ENCODE measurements at regions not wholly inside any gene's neighbourhood (a gene's known extent, or its start where the extent isn't known, plus 50 kb on each side); places are given as distances from the start of the nearest gene placed in this dataset.
"Not testable (repeated sequence)": the region's sequence is repeated elsewhere in the genome, so short reads cannot be mapped to it uniquely, and the experiment has no call there.

DNA sequence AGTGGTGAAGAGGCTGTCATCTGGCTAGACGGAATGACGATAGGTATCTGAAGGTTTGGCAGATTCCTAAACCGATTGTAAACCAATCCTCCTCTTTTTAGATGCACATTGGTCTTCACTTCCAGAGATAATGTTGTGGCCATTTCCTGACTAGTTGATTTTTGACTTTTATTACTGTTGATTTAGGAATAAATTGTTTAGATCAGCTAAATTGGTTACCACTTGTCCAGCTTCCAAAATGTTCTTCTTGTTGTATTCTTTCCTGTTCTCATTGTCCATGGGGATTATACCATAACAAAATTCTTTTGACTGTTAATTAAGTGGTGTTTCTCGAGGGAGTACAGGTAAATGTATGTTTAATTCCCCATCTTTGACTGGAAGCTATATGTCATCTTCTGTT, 119.7 kb downstream of the MACROH2A1 start:
- no peak for DNase-seq (ENCODE audit: extremely low read depth, low read depth)

DNA sequence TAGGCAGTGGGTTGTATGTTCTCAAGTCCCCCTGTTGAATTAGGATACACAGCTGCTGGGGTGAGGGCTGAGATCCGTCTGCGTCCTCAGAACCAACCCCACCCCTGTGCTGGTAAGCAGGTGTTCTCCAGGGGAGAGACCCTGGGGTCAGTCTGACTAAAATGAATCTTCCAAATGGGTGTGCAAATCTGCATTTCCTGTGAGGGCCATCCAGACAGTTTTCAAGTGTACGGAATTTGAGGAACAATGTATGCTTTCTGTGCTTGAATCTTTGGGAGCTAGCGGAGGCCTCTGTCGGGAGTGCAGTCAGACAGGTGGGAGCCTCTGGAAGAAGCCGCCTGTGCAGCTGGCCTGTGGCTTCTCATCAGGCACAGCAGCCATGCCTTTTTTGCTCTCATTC, 122.9 kb downstream of the MACROH2A1 start:
- no peak for DNase-seq (ENCODE audit: extremely low read depth, low read depth)

- DNase-seq (ENCODE audit: extremely low read depth, low read depth) = no peak
These were observed 125.8 kb downstream of the MACROH2A1 start for GRCh38 chr5:135273212-135273611.

DNA sequence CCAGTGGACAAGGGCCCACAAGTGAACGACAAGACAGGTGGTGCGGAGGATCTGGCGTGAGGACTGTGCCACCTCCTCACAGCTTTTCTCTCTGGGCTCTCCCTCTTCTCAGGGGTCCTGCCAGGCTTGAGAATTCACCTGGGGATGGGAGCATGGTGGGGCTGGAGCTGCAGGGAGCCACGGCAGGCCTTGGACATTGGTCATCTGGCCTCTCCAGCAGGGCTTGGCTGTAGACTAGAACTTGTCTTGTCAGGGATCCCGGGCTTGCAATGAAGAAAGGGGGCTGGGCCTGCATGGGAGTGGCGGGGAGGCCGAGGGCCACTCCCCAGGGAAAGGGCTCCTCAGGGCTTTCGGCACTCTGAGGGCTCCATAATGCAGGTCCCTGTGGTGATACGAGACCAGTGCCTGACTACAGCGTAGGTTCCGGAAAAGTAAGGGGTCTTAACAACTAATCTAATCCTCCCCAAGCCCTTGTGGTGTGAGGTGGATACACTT, 126.7 kb downstream of the MACROH2A1 start:
- DNase-seq (ENCODE audit: extremely low read depth, low read depth) = no peak

- no peak for DNase-seq (ENCODE audit: extremely low read depth, low read depth)
These were observed 127.3 kb downstream of the MACROH2A1 start for GRCh38 chr5:135271533-135272310.

DNA sequence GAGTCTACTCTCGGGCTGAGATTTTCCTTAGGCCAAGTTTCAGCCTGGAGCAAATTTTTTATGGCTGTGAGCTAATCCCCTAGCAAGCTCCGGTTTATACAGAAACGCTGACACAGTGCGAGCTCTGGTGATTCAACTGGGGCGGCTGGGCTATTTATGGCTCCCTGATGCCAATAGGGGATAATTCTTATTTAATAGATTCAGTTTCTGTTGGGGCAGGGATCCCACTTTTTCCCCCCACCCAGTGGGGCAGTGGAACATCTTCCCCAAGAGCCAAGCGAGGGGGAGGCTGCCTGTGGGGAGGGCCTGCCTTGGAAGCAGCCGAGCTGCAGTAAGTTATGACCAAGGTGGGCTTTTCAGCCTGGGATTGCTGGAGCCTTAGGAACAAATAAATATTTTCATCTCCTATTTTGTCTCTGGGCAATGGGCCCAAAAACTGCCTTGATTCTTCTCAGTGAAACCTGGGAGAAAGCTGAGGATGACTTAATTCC, 129.1 kb downstream of the MACROH2A1 start:
- DNase-seq (ENCODE audit: extremely low read depth, low read depth) = no peak

GRCh38 chr5:135269199-135269598, 129.8 kb downstream of the MACROH2A1 start:
- DNase-seq (ENCODE audit: extremely low read depth, low read depth) = no peak

DNA sequence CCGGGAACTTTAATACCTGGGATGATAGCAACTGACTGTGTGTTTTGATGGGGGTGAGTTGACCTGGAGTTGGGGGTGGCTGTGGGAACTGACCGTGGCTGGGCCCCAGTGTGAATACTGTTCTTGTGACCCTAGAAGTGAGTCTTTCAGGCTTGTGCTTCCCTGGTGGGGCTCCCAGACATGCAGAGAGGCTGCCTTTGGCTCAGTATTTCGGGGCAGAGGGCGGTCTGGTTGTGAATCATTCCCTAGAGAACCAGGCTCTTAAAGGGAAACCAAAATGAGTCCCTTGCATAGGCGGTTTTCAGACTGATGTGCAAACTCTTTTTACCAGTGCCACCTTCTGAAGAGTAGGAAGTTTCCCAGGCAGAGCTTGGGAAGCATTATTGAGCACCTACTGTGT, 132.1 kb downstream of the MACROH2A1 start:
- no peak for DNase-seq (ENCODE audit: extremely low read depth, low read depth)

DNA sequence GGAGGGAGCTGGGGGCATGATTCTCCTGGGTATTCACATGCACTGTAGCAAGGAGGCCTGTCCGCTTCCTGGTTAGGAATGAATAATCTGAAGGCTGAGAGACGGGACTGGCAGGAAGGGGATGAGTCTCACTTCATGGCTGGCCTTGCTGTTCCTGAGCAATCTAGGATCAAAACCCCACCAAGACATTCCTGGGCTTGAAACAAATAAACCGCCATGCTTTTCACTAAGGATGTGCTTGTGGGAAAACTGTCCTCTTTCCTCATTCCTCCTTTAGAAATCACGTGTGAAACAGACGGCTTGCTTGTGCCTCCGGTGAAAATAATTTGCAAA, 132.8 kb downstream of the MACROH2A1 start:
- no peak for DNase-seq (ENCODE audit: extremely low read depth, low read depth)

GRCh38 chr5:135265497-135266302, 133.3 kb downstream of the MACROH2A1 start:
- DNase-seq (ENCODE audit: extremely low read depth, low read depth) = no peak

GRCh38 chr5:135264451-135265440, 134.3 kb downstream of the MACROH2A1 start:
- no peak for DNase-seq (ENCODE audit: extremely low read depth, low read depth)

DNA sequence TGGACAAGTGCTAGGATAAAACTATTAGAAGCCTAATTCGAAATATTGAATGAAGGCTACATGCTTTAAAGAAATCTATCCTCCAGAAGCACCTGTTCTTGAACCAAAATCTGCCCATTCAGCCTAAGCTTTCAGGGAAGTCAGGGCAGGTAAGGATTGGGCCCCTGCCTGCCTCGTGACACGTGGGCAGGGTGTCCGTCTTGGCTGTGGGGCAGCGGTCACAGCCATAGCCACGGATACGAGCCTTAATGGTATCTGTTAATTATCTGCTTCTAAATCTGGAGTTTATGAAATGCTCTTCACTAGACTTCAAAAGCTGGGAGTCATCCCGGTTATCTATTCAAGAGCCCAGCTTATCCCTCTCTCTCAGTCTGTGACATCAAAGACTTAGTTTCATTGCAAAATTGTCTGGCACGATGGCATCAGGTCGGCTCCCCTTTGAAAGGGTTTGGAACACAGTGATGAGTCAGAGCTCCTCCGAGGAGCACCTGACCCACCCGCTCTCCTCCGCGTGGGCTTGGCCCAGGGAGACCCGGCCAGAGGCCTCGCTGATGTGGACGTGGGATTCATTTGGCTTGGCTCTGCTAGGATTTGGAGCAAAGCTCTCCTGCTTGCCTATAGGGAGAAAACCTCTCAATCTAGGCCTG, 135.9 kb downstream of the MACROH2A1 start:
- no peak for DNase-seq (ENCODE audit: extremely low read depth, low read depth)

- no peak for DNase-seq (ENCODE audit: extremely low read depth, low read depth)
These were observed 136.7 kb downstream of the MACROH2A1 start for GRCh38 chr5:135262364-135262763.

DNA sequence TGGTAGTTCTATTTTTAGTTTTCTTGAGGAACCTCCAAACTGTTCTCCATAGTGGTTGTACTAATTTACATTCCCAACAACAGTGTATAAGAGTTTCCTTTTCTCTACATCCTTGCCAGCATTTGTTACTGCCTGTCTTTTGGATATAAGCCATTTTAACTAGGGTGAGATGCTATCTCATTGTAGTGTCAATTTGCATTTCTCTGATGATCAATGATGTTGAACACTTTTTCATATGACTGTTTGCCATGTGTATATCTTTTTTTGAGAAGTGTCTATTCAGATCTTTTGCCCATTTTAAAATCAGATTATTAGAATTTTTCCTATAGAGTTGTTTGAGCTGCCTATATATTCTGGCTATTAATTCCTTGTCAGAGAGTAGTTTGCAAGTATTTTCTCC, 138.9 kb downstream of the MACROH2A1 start:
- not testable (repeated sequence) for DNase-seq (ENCODE audit: extremely low read depth, low read depth)

- no peak for DNase-seq (ENCODE audit: extremely low read depth, low read depth)
These were observed 143.4 kb downstream of the MACROH2A1 start for GRCh38 chr5:135255461-135256178.

- DNase-seq (ENCODE audit: extremely low read depth, low read depth) = no peak
These were observed 144.8 kb downstream of the MACROH2A1 start for GRCh38 chr5:135254183-135254582.

- no peak for DNase-seq (ENCODE audit: extremely low read depth, low read depth)
These were observed 145.3 kb downstream of the MACROH2A1 start for GRCh38 chr5:135253601-135254178.

- no peak for DNase-seq (ENCODE audit: extremely low read depth, low read depth)
These were observed 147.9 kb downstream of the MACROH2A1 start for GRCh38 chr5:135251093-135251492.

- DNase-seq (ENCODE audit: extremely low read depth, low read depth) = no peak
These were observed 148.4 kb downstream of the MACROH2A1 start for GRCh38 chr5:135250671-135251070.

Data from NCI-H460 (cell line).